ENCODE measurements at regions not wholly inside any gene's neighbourhood (a gene's known extent, or its start where the extent isn't known, plus 50 kb on each side); places are given as distances from the start of the nearest gene placed in this dataset.

- no peak for TF ChIP-seq TAF1 (IDR thresholded peaks at IDR 0.05; ENCODE audit: low read depth, low read length)
- no peak for TF ChIP-seq PAX5 (IDR thresholded peaks at IDR 0.05; ENCODE audit: insufficient read depth, low read length, severe bottlenecking)
- TF ChIP-seq POLR2A (IDR thresholded peaks at IDR 0.05; ENCODE audit: low read depth, low read length), result no peak
- no peak for TF ChIP-seq POLR2AphosphoS5 (IDR thresholded peaks at IDR 0.05; ENCODE audit: low read depth, low read length)
- no peak for TF ChIP-seq SPI1 (IDR thresholded peaks at IDR 0.05; ENCODE audit: low read depth, low read length)
Observed at GRCh38 chr12:58487678-58488161, 432.6 kb downstream of the LRIG3 start.
